ENCODE measurements at regions not wholly inside any gene's neighbourhood (a gene's known extent, or its start where the extent isn't known, plus 50 kb on each side); places are given as distances from the start of the nearest gene placed in this dataset.

GRCh38 chr14:80358112-80358511 lies 146.8 kb upstream of the DIO2 start:
- TF ChIP-seq CTCF (IDR thresholded peaks at IDR 0.05), result no peak
- no peak for TF ChIP-seq POLR2A (IDR thresholded peaks at IDR 0.05)
- TF ChIP-seq POLR2AphosphoS5 (IDR thresholded peaks at IDR 0.05), result no peak

Data from breast epithelium (tissue), 3 donors.